ENCODE measurements at regions not wholly inside any gene's neighbourhood (a gene's known extent, or its start where the extent isn't known, plus 50 kb on each side); places are given as distances from the start of the nearest gene placed in this dataset.

DNA sequence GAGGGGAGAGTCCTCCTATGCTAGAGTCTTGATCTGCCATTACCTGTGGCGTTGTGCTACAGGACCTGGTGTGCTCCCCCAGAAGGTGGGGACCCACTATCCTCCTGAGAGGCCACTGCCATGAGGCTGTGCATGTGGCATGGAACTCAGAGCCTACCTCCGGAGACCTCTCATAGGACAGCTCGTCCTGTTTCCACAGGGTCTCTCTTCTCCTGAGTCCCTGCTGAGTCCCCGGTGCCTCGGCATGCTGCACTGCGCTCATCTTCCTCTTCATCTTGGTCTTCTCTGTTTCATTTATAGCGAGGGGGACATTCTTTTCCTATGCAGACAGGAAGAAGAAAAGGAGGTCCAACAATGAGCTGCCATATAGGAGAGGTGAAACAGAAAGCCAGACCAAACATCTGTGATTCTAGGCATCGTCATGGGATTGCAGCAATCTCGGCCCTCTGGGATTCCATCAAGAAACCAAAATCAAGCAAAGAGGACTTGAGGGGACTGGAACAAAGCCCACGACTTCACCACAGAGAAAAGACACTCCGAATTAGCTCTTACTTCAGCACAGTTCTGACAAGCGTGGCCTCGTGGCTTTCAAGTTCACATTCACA is 83.7 kb downstream of the KCNF1 start:
- TF ChIP-seq EP300 (IDR thresholded peaks at IDR 0.05) = no peak
- no peak for TF ChIP-seq POLR2A (IDR thresholded peaks at IDR 0.05)
- TF ChIP-seq, protein P1, sequence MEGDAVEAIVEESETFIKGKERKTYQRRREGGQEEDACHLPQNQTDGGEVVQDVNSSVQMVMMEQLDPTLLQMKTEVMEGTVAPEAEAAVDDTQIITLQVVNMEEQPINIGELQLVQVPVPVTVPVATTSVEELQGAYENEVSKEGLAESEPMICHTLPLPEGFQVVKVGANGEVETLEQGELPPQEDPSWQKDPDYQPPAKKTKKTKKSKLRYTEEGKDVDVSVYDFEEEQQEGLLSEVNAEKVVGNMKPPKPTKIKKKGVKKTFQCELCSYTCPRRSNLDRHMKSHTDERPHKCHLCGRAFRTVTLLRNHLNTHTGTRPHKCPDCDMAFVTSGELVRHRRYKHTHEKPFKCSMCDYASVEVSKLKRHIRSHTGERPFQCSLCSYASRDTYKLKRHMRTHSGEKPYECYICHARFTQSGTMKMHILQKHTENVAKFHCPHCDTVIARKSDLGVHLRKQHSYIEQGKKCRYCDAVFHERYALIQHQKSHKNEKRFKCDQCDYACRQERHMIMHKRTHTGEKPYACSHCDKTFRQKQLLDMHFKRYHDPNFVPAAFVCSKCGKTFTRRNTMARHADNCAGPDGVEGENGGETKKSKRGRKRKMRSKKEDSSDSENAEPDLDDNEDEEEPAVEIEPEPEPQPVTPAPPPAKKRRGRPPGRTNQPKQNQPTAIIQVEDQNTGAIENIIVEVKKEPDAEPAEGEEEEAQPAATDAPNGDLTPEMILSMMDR (IDR thresholded peaks at IDR 0.05) = no peak
- 84 to 87% methylated on average over 7 to 12 of the region's 13 CpGs for WGBS, 2 donors (ENCODE audit: low coverage in 1 of 2)

DNA sequence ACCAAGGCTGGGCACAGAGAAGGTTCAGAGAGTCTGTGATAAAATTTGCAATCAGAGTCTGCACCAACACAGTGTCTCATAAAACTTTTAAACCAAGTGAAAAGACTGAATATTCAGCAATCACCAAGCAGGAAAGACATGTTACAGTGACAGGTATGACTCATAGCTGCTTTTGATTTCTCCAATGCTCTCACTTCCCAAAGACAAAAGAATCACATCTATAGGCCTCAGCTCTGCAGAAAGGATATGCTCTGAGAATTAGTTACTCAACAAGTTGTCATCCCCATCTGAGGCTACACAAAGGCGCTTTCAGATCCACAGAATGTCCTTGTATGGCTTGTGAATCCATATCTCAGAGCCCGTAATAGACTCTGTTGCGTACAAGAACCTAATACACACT is 92.5 kb downstream of the KCNF1 start:
- Histone ChIP-seq H3K4me1 (no peaks in the 10 kb centered on the region), H3K36me3 (no peaks in the 10 kb centered on the region), H3K27ac (no peak overlapping the region), H3K4me3 (no peak overlapping the region), H3K9me3 (no peaks in the 10 kb centered on the region), H3K27me3 (peaks cover 17% of the 10 kb centered on the region)
- no peak for TF ChIP-seq EP300 (IDR thresholded peaks at IDR 0.05)
- no peak for TF ChIP-seq POLR2AphosphoS5 (IDR thresholded peaks at IDR 0.05)
- no peak for TF ChIP-seq POLR2A (IDR thresholded peaks at IDR 0.05)
- TF ChIP-seq, protein P1 (IDR thresholded peaks at IDR 0.05) = no peak
- ATAC-seq = no peak
- WGBS, 2 donors (ENCODE audit: low coverage in 1 of 2) = 91 to 97% methylated on average over 3 of the region's 3 CpGs

More for the DNA sequence above, 83.7 kb downstream of the KCNF1 start:
- Histone ChIP-seq H3K36me3 (no peaks in the 10 kb centered on the region), H3K4me3 (no peak overlapping the region), H3K4me1 (no peaks in the 10 kb centered on the region), H3K27ac (no peak overlapping the region), H3K9me3 (no peaks in the 10 kb centered on the region), H3K27me3 (peaks cover 4% of the 10 kb centered on the region)
- no peak for ATAC-seq

DNA sequence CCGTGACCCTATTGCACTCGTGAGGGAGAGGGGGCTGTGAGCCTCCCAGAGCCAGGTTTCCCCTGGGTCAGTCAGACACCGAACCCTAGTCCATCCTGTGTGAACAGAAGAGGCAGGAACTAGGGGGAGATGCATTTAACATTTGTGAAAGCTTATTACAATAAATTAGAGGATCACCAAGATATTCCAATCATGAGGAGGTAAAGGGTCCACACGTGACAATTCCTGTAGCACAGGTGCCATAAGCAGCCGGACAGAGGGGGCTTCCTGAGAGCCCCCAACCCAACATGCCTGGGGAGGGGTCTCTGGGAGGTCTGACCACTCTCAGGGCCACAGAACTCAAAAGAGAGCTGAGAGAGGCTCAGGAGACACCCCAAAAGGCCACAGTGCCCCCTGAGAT is 93.3 kb downstream of the KCNF1 start:
- ATAC-seq = no peak
- Histone ChIP-seq H3K36me3 (no peaks in the 10 kb centered on the region), H3K4me1 (no peaks in the 10 kb centered on the region), H3K9me3 (no peaks in the 10 kb centered on the region), H3K4me3 (no peak overlapping the region), H3K27me3 (peaks cover 17% of the 10 kb centered on the region), H3K27ac (no peak overlapping the region)
- TF ChIP-seq, protein P1 (IDR thresholded peaks at IDR 0.05) = no peak
- TF ChIP-seq POLR2AphosphoS5 (IDR thresholded peaks at IDR 0.05) (no peak), POLR2A (IDR thresholded peaks at IDR 0.05) (no peak)
- WGBS, 2 donors (ENCODE audit: low coverage in 1 of 2) = 67 to 93% methylated on average over 1 to 3 of the region's 5 CpGs

- H3K9me3 ChIP-seq = peaks cover 0 to 8% (median 0%) of the 10 kb centered on the region in 3 donors
- H3K4me1 ChIP-seq = no peaks in the 10 kb centered on the region
- 73 to 91% methylated on average over 5 to 7 of the region's 8 CpGs for WGBS, 2 donors (ENCODE audit: low coverage in 1 of 2)
- no peak for TF ChIP-seq POLR2A (IDR thresholded peaks at IDR 0.05)
- TF ChIP-seq POLR2AphosphoS5 (IDR thresholded peaks at IDR 0.05) = no peak
- TF ChIP-seq, protein P1 (IDR thresholded peaks at IDR 0.05) = no peak
- no peak for TF ChIP-seq EP300 (IDR thresholded peaks at IDR 0.05)
- no peak for ATAC-seq
- no peaks in the 10 kb centered on the region for H3K36me3 ChIP-seq
- H3K4me3 ChIP-seq = no peak overlapping the region
- no peak overlapping the region for H3K27ac ChIP-seq
- peaks cover 17% of the 10 kb centered on the region for H3K27me3 ChIP-seq
These were observed 94.5 kb downstream of the KCNF1 start for GRCh38 chr2:11006191-11006590.

All from gastroesophageal sphincter (tissue), 4 donors.